Nucleus accumbens (tissue), 56 donors: ENCODE measurements at regions not wholly inside any gene's neighbourhood (a gene's known extent, or its start where the extent isn't known, plus 50 kb on each side); places are given as distances from the start of the nearest gene placed in this dataset.
"Not testable (repeated sequence)": the region's sequence is repeated elsewhere in the genome, so short reads cannot be mapped to it uniquely, and the experiment has no call there.

Source experiments
- DNase-seq, 56 donors: peaks; one replicate each; lab custom pipeline; 2025; lab: John Stamatoyannopoulos, UW

- DNase-seq, result no peak
These were observed 220.5 kb downstream of the CYP26B1 start for GRCh38 chr2:71926876-71927756.

DNA sequence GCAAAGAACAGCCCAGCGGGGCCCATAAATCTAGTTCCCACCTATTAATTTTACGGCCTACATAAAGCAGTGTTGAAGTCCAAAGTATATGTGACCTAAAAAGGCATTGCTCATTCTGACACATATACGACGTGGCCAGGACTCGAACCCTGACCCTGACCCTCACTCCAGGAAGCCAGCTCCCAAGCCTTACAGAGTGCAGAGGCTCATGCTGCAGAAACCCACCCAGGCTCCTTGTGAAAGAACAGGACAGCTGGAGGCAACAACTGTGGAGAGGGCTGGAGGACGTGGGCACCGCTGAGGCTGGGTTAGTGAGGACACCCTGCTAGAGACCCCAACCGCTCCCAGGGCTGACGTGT, 221.6 kb downstream of the CYP26B1 start:
- no peak for DNase-seq

DNA sequence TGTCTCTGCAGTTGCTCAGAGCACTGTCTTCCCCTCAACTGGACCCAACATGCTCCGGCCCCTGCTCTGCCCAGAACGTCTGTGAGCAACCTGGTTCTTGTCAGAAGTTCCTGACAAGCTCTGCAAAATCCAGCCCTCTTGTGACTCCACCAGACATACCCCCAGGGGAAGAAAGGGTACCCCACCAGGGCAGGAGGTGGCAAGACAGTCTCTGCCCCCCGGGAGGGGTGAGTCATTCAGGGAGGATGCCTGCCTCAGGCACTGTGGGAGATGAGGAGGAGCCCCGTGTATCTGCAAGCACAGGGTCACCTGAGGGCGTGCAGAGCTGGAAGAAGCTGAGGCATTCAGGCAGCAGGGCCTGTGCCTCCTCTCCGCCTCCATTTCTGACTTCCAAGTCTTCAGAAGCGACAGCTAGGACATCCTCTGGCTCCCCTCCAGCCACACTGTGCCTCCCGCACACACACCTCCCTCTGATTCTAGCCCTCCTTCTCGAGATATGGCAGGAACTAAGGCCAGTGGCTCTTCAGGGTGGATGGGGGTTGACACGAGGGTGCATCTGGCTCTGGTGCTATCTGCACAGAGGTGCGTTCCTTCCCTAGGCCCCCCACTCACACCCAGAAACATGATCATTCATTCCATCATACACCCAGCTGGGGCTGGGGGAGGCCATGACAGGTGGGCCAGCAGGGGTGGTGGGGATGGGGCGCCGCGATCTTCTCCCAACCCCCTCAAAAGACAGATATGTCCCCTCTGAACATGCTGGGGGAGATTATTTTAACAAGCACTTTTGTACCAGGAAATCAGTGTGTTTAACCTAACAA, 222.2 kb downstream of the CYP26B1 start:
- DNase-seq, result no peak

DNA sequence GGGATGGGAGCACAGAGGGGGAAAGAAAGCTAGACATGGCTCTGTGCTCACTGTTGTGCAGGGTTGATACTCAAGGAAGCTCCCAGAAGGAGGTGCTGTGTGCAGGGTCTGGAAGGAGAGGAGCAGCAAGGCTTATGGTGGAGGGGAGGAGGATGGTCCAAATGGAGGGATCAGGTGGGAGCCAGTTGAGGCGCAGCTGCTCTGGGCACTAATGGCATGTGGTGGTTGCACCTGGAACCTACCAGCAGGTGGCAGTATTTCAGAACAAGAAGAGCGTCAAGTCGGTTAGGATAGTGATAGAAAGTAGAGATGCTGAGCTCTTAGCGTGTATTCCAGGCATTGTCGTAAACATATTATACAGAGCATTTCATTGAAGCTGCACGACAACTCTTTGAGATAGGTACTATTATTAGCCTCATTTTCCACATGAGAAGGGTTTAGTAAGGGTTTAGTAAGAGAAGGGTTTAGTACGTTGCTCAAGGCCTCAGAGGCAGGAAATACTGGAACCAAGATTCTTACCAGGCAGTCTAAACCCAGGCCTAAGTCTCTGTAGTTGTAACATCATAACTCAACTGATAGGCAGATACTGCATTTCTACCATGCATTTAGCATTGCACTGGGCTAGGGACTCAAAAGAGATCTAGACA, 223.7 kb downstream of the CYP26B1 start:
- DNase-seq, result peak in 35 of 56 donors; percentile 8 to 75 (median 33)

DNA sequence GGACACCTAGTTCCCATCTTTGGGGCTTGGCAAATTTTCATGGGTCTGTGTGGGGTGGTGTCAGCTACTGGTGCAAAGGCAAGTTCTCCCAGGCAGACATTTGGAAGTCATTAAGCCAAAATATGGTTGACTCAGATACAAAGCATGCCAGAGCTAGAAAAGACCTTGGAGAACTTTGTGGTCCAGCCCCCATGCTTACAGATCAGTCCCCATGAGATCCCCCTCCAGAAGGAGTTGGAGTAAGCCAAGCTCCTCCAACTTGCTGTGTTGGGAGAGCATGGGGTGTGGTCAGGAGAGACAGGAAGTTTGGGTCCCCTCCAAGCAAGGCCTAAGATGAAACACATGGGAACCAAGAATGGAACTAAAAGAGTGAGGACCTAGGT, 224.5 kb downstream of the CYP26B1 start:
- no peak for DNase-seq

GRCh38 chr2:71922499-71923142, 225.0 kb downstream of the CYP26B1 start:
- no peak for DNase-seq

DNA sequence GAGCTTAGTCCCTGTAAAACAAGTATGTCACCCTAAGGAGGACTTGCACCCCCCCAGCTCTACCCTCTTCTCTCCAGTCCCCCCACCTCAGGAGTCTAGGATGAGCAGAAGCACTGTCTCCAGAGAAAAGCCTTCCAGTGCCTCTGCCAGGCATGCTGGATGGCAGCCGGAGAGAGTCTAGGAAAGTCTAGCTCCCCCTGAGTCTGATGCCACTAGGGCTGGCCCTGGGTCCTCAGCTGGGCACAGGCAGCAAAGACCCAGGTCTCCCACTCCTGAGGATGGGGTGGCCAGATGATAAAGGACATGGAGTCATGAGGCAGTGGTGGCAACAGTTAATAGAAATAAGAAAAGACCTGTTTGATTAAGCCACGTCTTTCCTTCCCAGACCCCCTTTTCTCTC, 225.6 kb downstream of the CYP26B1 start:
- no peak for DNase-seq

DNA sequence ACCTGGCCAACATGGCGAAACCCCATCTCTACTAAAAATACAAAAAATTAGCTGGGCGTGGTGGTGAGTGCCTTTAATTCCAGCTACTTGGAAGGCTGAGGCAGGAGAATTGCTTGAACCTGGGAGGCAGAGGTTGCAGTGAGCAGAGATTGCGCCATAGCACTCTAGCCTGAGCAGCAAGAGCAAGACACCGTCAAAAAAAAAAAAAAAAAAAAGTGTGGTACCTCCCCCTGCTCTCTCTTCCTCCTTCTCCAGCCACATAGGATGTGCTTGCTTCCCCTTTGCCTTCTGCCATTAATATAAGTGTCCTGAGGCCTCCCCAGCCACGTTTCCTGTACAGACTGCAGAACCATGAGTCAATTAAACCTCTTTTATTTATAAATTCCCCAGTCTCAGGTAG, 226.8 kb downstream of the CYP26B1 start:
- not testable (repeated sequence) for DNase-seq

- DNase-seq, result no peak
These were observed 228.0 kb downstream of the CYP26B1 start for GRCh38 chr2:71919708-71920107.

- DNase-seq, result no peak
These were observed 237.4 kb downstream of the CYP26B1 start for GRCh38 chr2:71910277-71910676.

GRCh38 chr2:71908798-71909197, 238.9 kb downstream of the CYP26B1 start:
- DNase-seq, result no peak

DNA sequence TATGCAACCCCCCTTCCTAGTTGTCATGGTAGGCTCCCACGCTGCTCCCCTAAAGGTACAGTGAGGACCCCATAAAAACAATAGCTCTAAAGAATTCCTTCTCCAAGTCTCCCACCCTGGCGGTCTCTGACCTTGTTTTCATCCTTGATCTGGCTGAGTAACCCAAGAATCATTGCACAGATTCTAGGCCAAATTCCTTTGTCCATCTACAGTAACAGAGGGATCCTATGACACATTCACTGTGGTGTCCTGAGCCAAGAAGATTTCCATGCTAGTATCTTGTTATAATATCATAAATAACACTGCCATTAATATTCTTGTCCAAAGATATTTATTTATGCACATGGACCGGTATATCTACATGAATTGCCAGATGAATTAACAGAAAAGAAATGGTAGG, 240.2 kb downstream of the CYP26B1 start:
- DNase-seq, result no peak

GRCh38 chr2:71906357-71906973, 241.2 kb downstream of the CYP26B1 start:
- DNase-seq, result no peak

DNA sequence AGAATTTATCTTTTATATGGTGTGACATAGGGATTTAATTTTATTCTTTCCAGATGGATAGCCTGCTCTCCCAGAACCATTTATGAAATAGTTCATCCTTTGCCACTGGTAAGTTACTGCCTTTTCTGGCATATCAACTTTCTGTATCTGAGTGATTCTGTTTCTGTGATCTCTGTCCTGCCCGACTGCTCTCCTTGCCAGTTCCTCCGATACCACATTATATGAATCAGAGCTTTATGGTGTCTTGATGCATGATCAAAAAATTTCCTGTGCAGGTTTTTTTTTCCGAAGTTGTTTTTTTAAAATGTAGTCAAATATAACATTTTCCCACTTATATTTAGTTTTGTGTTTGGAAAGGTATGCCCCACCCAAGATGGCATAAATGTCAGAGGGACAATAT, 242.5 kb downstream of the CYP26B1 start:
- no peak for DNase-seq

DNA sequence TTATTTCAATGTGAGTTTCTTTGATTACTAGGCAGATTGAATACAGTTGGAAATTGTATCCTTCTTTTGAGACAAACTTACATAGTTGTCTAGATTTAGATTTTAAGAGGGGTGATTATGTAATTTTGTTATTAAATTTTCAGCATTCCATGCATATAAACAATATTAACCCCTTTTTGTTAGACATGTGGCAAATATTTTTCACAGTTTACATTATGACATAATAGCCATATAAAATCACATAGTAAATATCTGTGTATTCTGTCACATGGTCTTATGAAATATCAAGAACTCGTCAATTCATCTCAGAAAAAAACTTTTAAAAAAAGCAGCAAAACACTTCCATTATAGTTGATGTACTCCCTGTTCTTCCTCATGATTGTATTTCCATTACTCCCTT, 243.8 kb downstream of the CYP26B1 start:
- no peak for DNase-seq

DNA sequence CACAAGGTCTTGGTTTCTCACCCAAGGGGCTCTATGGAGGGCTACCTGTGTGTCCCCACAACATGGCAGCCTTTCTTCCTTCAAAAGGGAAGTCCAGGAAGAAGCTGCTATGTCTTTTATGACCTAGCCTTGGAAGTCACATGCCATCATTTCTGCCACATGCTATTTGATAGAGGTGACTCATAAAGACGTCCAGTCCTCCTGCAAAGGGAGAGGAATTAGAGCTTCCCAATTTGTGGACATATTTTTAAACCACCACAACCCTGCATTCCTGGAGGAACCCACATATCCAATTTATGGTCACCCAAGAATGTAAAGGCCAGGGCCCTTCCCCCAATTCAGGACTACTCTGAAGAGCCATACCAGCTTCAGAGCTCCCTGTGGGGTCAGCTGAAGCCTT, 246.2 kb downstream of the CYP26B1 start:
- DNase-seq, result no peak

DNA sequence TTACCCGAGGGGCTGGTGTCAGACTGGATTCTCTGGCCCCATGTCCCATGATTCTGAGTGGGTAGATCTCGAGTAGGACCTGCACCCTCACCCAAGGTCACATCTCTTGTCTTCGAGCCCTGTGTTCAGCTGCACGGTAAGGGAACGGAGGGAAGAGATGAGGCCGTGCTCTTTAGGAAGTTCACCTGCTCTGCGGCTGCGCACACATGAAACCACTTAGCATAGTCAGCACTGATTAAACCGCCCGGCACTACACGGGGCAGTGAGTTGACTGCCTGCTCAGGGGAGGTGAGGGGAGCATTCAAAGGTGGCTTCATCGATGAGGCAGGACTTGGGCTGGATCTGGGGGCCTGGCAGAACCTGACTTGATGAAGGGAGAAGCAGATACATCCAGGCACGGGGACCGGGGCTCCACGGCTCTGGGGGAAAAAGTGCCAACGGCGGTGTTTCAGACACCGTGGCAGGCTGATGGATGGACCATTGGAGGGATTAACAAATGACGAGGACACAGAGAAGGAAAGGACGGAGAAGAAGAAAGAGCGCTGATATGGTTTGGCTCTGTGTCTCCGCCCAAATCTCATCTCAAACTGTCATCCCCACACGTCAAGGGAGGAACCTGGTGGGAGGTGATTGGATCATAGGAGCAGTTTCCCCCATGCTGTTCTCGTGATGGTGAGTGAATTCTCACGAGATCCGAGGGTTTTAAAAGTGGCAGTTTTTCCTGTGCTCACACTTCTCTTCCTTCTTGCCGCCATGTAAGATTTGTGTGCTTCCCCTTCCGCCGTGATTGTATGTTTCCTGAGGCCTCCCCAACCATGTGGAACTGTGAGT, 248.6 kb downstream of the CYP26B1 start:
- DNase-seq, result no peak

GRCh38 chr2:71898375-71898774, 249.3 kb downstream of the CYP26B1 start:
- DNase-seq, result no peak

DNA sequence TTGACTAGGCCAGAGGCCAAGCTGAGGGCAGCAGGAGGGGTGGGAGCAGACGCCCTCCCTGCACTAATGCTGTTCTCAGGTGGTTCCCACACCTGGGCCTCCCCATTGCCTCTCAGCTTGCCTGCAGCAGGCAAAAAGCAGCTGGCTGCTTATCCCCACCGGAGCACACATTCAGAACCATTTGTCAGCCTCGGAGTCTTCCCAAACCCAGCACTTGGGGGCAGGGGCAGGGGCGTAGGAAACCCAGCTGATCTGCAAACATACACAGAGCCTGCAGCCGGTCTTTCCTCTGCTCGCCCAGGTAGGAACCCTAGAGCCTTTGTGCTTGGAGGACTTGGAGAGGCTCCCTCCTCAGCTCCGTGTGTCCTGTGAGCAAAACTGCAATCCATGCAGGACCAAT, 249.8 kb downstream of the CYP26B1 start:
- DNase-seq, result no peak

- DNase-seq, result peak in 10 of 56 donors; percentile 5 to 34 (median 14)
These were observed 250.6 kb downstream of the CYP26B1 start for GRCh38 chr2:71897137-71897480.
